PC-3 (cell line): ENCODE measurements at regions not wholly inside any gene's neighbourhood (a gene's known extent, or its start where the extent isn't known, plus 50 kb on each side); places are given as distances from the start of the nearest gene placed in this dataset.

Experiments used
- ATAC-seq: fragments of 200-7000 bp; cut with Tn5 transposase; 2 replicates; pipeline ENCODE4 v1.9.1; 2020; ENCODE audit warnings: mild to moderate bottlenecking, moderate library complexity
- BruUV-seq: library from RNA; stranded (reverse); fragments of 400-500 nt; replicated peaks from 2 replicates; lab custom pipeline; 2021; lab: Mats Ljungman, UMichigan
- CTCF ChIA-PET: fragments of 300-600 bp; sonication (Branson Sonifier 250); formaldehyde crosslinking; loops from one replicate; lab custom pipeline; 2022; ENCODE audit warnings: antibody characterized with exemption; lab: Charles Lee
- POLR2A ChIA-PET: fragments of 300-600 bp; sonication (Branson Sonifier 250); formaldehyde crosslinking; loops from one replicate; lab custom pipeline; 2022; ENCODE audit warnings: antibody characterized with exemption; ENCODE audit not compliant: unreplicated experiment; lab: Charles Lee
- DNase-seq: peaks from one replicate; pipeline ENCODE4 v3.0.0-alpha.2; 2015
- H2AFZ ChIP-seq: fragments of 300-600 bp; sonication (generic); 2 replicates; pipeline ENCODE4 v1.6.0; 2016; ENCODE audit warnings: antibody characterized with exemption, low read length
- H3F3A ChIP-seq: fragments of 300-600 bp; sonication (generic); one replicate; pipeline ENCODE4 v1.6.0; 2017; ENCODE audit warnings: antibody characterized with exemption, low read length, control low read depth, mild to moderate bottlenecking; ENCODE audit not compliant: unreplicated experiment
- H3K27ac ChIP-seq: fragments of 300-600 bp; sonication (generic); 2 replicates; pipeline ENCODE4 v1.5.1; 2016; ENCODE audit warnings: mild to moderate bottlenecking, low read length
- H3K27me3 ChIP-seq: fragments of 300-600 bp; sonication (generic); 2 replicates; pipeline ENCODE4 v1.6.1; 2016; ENCODE audit warnings: low read length, mixed read lengths
- H3K36me3 ChIP-seq: fragments of 300-600 bp; sonication (generic); 2 replicates; pipeline ENCODE4 v1.6.1; 2016; ENCODE audit warnings: low read depth, mixed run types, low read length, mixed read lengths
- H3K4me1 ChIP-seq: fragments of 300-600 bp; sonication (generic); 2 replicates; pipeline ENCODE4 v1.5.1; 2016; ENCODE audit warnings: low read length; ENCODE audit not compliant: insufficient read depth
- H3K4me2 ChIP-seq: fragments of 300-600 bp; sonication (generic); 2 replicates; pipeline ENCODE4 v1.6.0; 2016; ENCODE audit warnings: low read length
- H3K4me3 ChIP-seq: fragments of 300-600 bp; sonication (generic); 2 replicates; pipeline ENCODE4 v1.5.1; 2016; ENCODE audit warnings: mild to moderate bottlenecking, low read length, mixed read lengths
- H3K79me2 ChIP-seq: fragments of 300-600 bp; sonication (generic); 2 replicates; pipeline ENCODE4 v1.6.1; 2017; ENCODE audit warnings: low read length, mixed read lengths
- H3K9ac ChIP-seq: fragments of 300-600 bp; sonication (generic); 2 replicates; pipeline ENCODE4 v1.6.0; 2016; ENCODE audit warnings: mild to moderate bottlenecking, low read length
- H3K9me2 ChIP-seq: fragments of 300-600 bp; sonication (generic); replicated peaks from 2 replicates; pipeline ENCODE4 v1.6.1; 2016; ENCODE audit warnings: mixed run types, low read length, mixed read lengths
- H3K9me3 ChIP-seq: fragments of 300-600 bp; sonication (generic); 2 replicates; pipeline ENCODE4 v1.6.1; 2016; ENCODE audit warnings: low read length, mixed read lengths
- H4K20me1 ChIP-seq: fragments of 300-600 bp; sonication (generic); 2 replicates; pipeline ENCODE4 v1.6.1; 2016; ENCODE audit warnings: low read length, mixed read lengths
- EZH2 ChIP-seq: fragments of 300-600 bp; sonication (generic); IDR thresholded peaks from one replicate; pipeline ENCODE4 v1.6.1; 2017; ENCODE audit warnings: antibody characterized with exemption, mild to moderate bottlenecking, low read length; ENCODE audit not compliant: unreplicated experiment
- EZH2phosphoT487 ChIP-seq: fragments of 300-600 bp; sonication (generic); IDR thresholded peaks from 2 replicates; pipeline ENCODE4 v1.6.1; 2018; ENCODE audit warnings: mild to moderate bottlenecking, antibody characterized with exemption, low read length, borderline replicate concordance
- intact Hi-C: fragments of 100-400 bp; cut with micrococcal nuclease; formaldehyde crosslinking; loops from 2 replicates; pipeline ENCODE4 v1.9.0; 2023
- TF ChIP-seq, protein P1 (sequence below): fragments of 300-600 bp; sonication (generic); conservative IDR thresholded peaks from 2 replicates; pipeline ENCODE4 v1.5.1; 2017; ENCODE audit warnings: antibody characterized with exemption, low read depth, mild to moderate bottlenecking, low read length

DNA sequence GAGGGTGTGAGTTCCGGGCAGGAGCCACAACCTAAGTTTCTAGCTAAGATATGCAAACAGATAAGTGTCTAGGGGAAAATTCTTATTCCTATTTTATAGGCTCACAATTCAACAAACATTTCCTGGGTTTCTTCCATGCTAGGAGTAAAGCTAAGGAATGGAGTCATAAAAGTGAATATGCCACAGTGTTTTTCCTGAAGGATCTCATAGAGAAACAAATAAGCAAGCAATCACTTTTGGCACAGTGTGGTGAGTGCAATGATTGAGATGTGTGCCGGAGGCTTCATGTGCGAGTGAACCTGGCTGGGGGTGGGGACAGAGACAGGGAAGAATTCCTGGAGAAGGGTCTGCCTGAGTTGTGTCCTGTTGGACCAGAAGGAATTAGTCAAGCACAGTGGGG is 147.4 kb downstream of the TENT5C start:
- Histone ChIP-seq H3K4me3 (no peak overlapping the region; the same call in 1 of the 2 replicates), H3K27me3 (no peaks in the 10 kb centered on the region), H3K9me3 (no peaks in the 10 kb centered on the region), H2AFZ (peak overlapping the region; percentile 77), H3K4me2 (peak overlapping the region; percentile 78), H3K36me3 (no peaks in the 10 kb centered on the region), H3K9me2 (no peaks in the 10 kb centered on the region), H3K9ac (no peak overlapping the region), H4K20me1 (no peaks in the 10 kb centered on the region), H3F3A (no peaks in the 10 kb centered on the region), H3K27ac (no peak overlapping the region), H3K79me2 (no peaks in the 10 kb centered on the region), H3K4me1 (peaks cover 24% of the 10 kb centered on the region)
- no peak for TF ChIP-seq EZH2phosphoT487
- TF ChIP-seq, protein P1, sequence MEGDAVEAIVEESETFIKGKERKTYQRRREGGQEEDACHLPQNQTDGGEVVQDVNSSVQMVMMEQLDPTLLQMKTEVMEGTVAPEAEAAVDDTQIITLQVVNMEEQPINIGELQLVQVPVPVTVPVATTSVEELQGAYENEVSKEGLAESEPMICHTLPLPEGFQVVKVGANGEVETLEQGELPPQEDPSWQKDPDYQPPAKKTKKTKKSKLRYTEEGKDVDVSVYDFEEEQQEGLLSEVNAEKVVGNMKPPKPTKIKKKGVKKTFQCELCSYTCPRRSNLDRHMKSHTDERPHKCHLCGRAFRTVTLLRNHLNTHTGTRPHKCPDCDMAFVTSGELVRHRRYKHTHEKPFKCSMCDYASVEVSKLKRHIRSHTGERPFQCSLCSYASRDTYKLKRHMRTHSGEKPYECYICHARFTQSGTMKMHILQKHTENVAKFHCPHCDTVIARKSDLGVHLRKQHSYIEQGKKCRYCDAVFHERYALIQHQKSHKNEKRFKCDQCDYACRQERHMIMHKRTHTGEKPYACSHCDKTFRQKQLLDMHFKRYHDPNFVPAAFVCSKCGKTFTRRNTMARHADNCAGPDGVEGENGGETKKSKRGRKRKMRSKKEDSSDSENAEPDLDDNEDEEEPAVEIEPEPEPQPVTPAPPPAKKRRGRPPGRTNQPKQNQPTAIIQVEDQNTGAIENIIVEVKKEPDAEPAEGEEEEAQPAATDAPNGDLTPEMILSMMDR = no peak
- TF ChIP-seq EZH2 = no peak
- ChIA-PET CTCF (interaction anchor here (0.5 to 2.2 kb wide), 3 partner anchors 33 to 218 kb away, joined by 3 to 8 read pairs (median 4); no protein-coding TSS in a partner anchor), POLR2A (no interaction called here)
- ATAC-seq (peak; percentile 33), DNase-seq (no peak)
- BruUV-seq = no TSS peak
- intact Hi-C loops = loop anchor here (1.0 to 10.0 kb wide), 3 partner anchors 146 to 688 kb away; partner anchors contain the start of gene TTF2

GRCh38 chr1:117753652-117754051 is 147.8 kb downstream of the TENT5C start:
- Histone ChIP-seq H3K4me3 (peak overlapping the region; percentile 59), H3K4me1 (peaks cover 27% of the 10 kb centered on the region), H3K9ac (no peak overlapping the region), H3K27ac (no peak overlapping the region), H3K27me3 (no peaks in the 10 kb centered on the region), H3K9me3 (no peaks in the 10 kb centered on the region), H3K4me2 (peak overlapping the region; percentile 78), H3F3A (no peaks in the 10 kb centered on the region), H4K20me1 (no peaks in the 10 kb centered on the region), H2AFZ (peak overlapping the region; percentile 77), H3K36me3 (no peaks in the 10 kb centered on the region), H3K79me2 (no peaks in the 10 kb centered on the region), H3K9me2 (no peaks in the 10 kb centered on the region)
- peak; percentile 61 for DNase-seq
- ChIA-PET POLR2A (interaction anchor here (0.7 kb wide), 2 partner anchors 219 to 693 kb away, joined by 3 to 5 read pairs; partner anchors contain the start of gene TTF2), CTCF (interaction anchor here (0.9 to 2.2 kb wide), 5 partner anchors 13 to 241 kb away, joined by 3 to 8 read pairs (median 3); partner anchors contain the start of gene TENT5C)
- TF ChIP-seq EZH2 = no peak
- no peak for TF ChIP-seq EZH2phosphoT487
- TF ChIP-seq, protein P1 = no peak
- BruUV-seq = no TSS peak
- intact Hi-C loops = loop anchor here (1.0 to 10.0 kb wide), 6 partner anchors 43 to 689 kb away; partner anchors contain the start of gene TTF2
- ATAC-seq = peak; percentile 21
